ENCODE measurements at regions not wholly inside any gene's neighbourhood (a gene's known extent, or its start where the extent isn't known, plus 50 kb on each side); places are given as distances from the start of the nearest gene placed in this dataset.

DNA sequence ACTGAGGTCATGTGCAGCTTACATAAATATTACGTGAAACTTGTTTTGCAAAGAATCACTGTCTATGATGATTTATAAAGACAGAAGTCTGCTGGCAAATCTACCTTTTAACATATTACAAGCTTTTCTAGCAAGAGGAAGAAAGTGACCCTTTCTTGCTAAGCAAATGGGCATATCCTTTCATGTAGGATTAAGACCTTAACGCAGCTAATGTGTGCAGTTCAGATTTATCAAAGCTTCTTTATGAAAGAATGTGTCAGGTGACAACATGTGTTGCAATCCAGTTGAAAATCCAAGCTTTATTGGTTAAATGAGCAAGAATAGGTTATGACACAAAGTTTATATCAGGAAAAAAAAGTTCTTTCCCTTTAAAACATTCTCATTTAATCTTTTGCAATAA lies 115.6 kb upstream of the NBEA start:
- H3K4me1 ChIP-seq (replicated peaks in 1 of 2) = no peaks in the 10 kb centered on the region
- TF ChIP-seq, protein P1, sequence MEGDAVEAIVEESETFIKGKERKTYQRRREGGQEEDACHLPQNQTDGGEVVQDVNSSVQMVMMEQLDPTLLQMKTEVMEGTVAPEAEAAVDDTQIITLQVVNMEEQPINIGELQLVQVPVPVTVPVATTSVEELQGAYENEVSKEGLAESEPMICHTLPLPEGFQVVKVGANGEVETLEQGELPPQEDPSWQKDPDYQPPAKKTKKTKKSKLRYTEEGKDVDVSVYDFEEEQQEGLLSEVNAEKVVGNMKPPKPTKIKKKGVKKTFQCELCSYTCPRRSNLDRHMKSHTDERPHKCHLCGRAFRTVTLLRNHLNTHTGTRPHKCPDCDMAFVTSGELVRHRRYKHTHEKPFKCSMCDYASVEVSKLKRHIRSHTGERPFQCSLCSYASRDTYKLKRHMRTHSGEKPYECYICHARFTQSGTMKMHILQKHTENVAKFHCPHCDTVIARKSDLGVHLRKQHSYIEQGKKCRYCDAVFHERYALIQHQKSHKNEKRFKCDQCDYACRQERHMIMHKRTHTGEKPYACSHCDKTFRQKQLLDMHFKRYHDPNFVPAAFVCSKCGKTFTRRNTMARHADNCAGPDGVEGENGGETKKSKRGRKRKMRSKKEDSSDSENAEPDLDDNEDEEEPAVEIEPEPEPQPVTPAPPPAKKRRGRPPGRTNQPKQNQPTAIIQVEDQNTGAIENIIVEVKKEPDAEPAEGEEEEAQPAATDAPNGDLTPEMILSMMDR (IDR thresholded peaks at IDR 0.05) = no peak
- TF ChIP-seq POLR2A (IDR thresholded peaks at IDR 0.05) = no peak
- DNase-seq = no peak
- no peak overlapping the region for H3K4me3 ChIP-seq
- 46 to 58% (median 54%) methylated on average over 2 of the region's 2 CpGs for WGBS, 4 donors
- H3K36me3 ChIP-seq (replicated peaks in 1 of 2) = no peaks in the 10 kb centered on the region
- intact Hi-C loops (cut with DNase I) = no loop called here
- no peaks in the 10 kb centered on the region for H3K9me3 ChIP-seq (replicated peaks in 1 of 3)
- no peaks in the 10 kb centered on the region for H3K27me3 ChIP-seq
- no peak overlapping the region for H3K27ac ChIP-seq

DNA sequence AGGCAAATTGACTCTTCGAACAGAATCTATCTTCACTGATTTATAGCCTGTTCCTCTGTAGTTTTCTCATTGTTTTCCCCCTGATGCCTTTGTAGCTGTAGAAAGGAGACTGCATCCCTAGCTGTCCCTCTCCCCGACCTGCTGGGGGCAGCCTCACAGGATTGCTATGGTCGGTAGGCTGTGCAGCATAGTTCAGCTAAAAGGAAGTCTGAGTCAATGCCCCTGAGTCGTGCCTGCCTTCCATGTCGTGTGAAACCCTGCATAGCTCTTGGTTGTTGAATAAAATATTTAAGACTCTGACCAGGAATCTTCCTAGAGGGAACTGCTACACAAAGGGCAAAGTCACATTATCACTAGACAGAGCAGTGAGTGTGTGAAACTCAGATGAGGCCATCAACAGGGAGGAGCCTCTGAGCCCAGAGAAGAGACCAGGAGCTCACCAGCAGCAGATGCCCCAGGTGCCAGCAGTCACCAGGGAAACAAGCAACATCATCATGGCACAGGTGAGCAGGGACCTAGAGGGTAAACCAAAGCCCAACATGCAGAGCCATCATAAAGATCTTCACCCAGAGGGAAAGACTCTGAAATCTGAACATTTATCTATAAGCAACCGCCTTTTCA lies 108.4 kb upstream of the NBEA start:
- H3K4me1 ChIP-seq (replicated peaks in 1 of 2) = no peaks in the 10 kb centered on the region
- H3K27ac ChIP-seq = no peak overlapping the region
- H3K9me3 ChIP-seq (replicated peaks in 1 of 3) = peaks cover 0 to 4% (median 0%) of the 10 kb centered on the region in 3 donors
- H3K4me3 ChIP-seq = no peak overlapping the region
- H3K27me3 ChIP-seq = no peaks in the 10 kb centered on the region
- H3K36me3 ChIP-seq (replicated peaks in 1 of 2) = no peaks in the 10 kb centered on the region
- no peak for DNase-seq
- no peak for TF ChIP-seq POLR2A (IDR thresholded peaks at IDR 0.05)
- TF ChIP-seq, protein P1 (IDR thresholded peaks at IDR 0.05) = no peak
- intact Hi-C loops (cut with DNase I) = no loop called here
- 29 to 50% (median 35%) methylated on average over 6 of the region's 6 CpGs for WGBS, 4 donors

GRCh38 chr13:34842466-34842865 lies 99.6 kb upstream of the NBEA start:
- Histone ChIP-seq H3K4me1 (replicated peaks in 1 of 2) (no peaks in the 10 kb centered on the region), H3K27ac (no peak overlapping the region), H3K4me3 (no peak overlapping the region), H3K36me3 (replicated peaks in 1 of 2) (no peaks in the 10 kb centered on the region), H3K27me3 (no peaks in the 10 kb centered on the region), H3K9me3 (replicated peaks in 1 of 3) (no peaks in the 10 kb centered on the region)
- intact Hi-C loops (cut with DNase I) = no loop called here
- TF ChIP-seq, protein P1 (IDR thresholded peaks at IDR 0.05) = no peak
- no peak for TF ChIP-seq POLR2A (IDR thresholded peaks at IDR 0.05)
- 75 to 89% (median 79%) methylated on average over 3 of the region's 3 CpGs for WGBS, 4 donors
- no peak for DNase-seq

- intact Hi-C loops (cut with DNase I) = no loop called here
- DNase-seq = peak in 1 of 7 donors; percentile 14
- Histone ChIP-seq H3K4me1 (replicated peaks in 1 of 2) (no peaks in the 10 kb centered on the region), H3K9me3 (replicated peaks in 1 of 3) (no peaks in the 10 kb centered on the region), H3K4me3 (no peak overlapping the region), H3K27ac (no peak overlapping the region), H3K27me3 (no peaks in the 10 kb centered on the region), H3K36me3 (replicated peaks in 1 of 2) (no peaks in the 10 kb centered on the region)
- no peak for TF ChIP-seq POLR2A (IDR thresholded peaks at IDR 0.05)
- TF ChIP-seq, protein P1 (IDR thresholded peaks at IDR 0.05) = no peak
- WGBS, 4 donors = 57 to 74% (median 67%) methylated on average over 3 of the region's 3 CpGs
These were observed 94.3 kb upstream of the NBEA start for GRCh38 chr13:34847766-34848165.
